SW 1271 (cell line): ENCODE measurements at regions not wholly inside any gene's neighbourhood (a gene's known extent, or its start where the extent isn't known, plus 50 kb on each side); places are given as distances from the start of the nearest gene placed in this dataset.
"Not testable (repeated sequence)": the region's sequence is repeated elsewhere in the genome, so short reads cannot be mapped to it uniquely, and the experiment has no call there.

ENCODE experiments used
- DNase-seq, 2 experiments: peaks; one replicate each; lab custom pipeline; 2025; lab: John Stamatoyannopoulos, UW

DNA sequence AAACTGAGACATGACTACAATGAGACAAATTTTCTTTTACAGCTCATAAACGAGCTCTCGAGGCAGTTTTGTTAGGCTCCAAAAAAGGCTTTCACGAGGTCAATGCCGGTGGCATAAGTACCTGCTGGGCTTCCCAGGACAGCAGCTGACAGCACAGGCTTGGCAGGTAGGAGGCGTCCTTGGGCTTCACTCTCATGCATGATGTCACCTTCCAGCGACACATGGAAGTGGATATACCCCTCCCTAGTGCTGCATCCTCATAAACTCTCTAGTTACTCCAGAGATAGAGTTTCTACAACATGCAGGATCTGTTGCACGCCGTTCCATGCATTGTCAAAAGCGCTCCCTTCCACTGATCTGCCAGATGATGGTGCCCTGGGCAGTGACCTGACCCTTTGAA lies 112.5 kb upstream of the PAXBP1 start:
- DNase-seq = no peak

DNA sequence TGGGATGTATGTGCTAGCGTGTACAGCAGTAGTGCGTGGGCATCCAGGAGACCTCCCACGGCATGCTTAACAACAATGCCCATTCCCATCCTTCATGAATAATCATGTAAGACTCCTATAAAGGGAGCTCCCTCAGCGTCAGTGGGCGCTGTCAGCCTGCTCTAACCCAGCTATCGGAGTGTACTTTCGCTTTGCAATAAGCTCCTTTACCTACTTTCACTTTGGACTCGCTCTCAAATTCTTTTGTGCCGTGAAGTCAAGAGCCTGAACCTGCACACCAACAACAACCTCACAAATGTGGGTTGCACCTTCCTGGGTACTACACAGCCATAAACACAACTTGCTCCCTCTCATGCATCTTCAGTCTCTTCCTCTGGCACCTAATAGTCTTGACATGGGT lies 114.8 kb upstream of the PAXBP1 start:
- DNase-seq = no peak

- DNase-seq = no peak
These were observed 115.5 kb upstream of the PAXBP1 start for GRCh38 chr21:32887026-32887425.

DNA sequence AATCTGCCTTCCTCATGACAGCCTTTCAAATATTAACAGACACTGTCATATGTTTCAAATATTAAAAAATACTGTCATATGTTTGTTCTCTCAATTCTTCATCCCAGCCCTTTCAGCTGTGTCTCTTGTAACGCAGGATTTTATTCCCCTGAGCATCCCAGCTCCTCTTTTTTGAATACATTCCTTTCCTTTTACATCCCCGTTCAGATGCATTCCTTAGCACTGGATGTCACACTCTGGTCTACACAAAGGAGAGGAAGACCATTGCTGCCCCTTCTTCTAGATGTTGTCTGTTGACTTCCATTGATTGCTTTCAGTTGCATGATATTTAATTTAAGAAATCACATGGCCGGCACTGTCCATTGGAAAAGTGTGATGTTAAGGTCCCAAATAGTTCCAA lies 117.4 kb upstream of the PAXBP1 start:
- DNase-seq = no peak

- no peak for DNase-seq
These were observed 118.0 kb upstream of the PAXBP1 start for GRCh38 chr21:32889596-32889995.

DNA sequence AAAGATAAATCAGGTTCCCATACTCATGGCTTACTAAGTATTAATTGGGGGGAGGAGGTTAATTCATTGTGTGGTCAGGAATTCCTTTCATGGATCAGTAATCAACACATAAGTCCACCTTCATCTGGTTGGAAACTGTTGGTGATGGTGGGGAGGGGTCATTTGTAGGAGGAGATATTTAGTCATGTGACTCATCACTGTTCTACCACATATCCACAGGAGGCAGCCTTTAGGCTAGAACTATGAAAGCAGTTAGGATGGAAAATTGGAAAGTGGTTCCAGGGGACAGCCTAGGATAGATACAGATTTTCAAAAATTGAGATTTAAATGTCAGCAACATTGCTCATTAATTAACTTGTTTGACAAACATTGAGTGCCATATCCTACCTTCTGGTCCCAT lies 122.8 kb upstream of the PAXBP1 start:
- DNase-seq = no peak

DNA sequence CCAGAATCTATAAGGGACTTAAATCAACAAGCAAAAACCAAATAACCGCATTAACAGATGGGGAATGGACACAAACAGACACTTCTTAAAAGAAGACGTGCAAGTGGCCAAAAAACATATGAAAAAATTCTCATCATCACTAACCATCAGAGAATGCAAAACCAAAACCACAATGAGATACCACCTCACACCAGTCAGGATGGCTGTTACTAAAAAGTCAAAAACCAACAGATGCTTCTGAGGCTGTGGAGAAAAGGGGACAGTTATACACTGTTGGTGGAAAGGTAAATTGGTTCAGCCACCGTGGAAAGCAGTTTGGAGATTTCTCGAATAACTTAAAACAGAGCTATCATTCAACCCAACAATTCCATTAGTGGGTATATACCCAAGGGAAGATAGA lies 124.9 kb upstream of the OLIG2 start:
- no peak for DNase-seq

- no peak for DNase-seq
These were observed 118.2 kb upstream of the OLIG2 start for GRCh38 chr21:32907521-32907920.

- DNase-seq = no peak
These were observed 117.2 kb upstream of the OLIG2 start for GRCh38 chr21:32908534-32908933.

- no peak for DNase-seq
These were observed 116.3 kb upstream of the OLIG2 start for GRCh38 chr21:32909393-32909792.

DNA sequence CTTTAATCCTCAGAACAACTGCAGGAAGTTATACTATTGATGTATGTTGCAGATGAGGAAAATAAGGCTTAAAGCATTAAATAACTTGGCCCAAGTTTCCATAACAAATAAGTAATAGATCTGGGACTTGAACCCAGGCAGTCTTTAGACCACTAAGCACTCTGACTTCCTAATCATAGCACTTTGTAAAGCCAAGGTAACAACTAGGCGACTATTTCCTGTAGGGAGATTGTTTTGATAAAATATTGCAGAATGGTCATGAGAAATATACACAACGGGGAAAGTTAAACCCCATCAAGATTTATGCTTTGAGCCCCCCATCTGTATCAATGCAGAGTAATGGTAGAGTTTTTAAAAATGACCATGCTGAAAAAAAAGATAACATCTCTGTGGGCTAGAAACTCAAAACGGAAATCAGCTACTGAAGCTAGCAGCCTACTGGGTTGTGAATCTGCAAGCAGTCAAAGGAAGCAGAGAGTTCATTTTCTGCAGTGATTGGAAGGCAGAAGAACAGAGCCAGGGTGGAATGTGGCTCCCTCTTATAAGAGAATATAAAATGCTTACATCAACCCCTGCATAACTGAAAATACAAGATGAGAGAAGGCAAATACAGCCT lies 111.2 kb upstream of the OLIG2 start:
- no peak for DNase-seq

- no peak for DNase-seq
These were observed 110.6 kb upstream of the OLIG2 start for GRCh38 chr21:32915099-32915498.

DNA sequence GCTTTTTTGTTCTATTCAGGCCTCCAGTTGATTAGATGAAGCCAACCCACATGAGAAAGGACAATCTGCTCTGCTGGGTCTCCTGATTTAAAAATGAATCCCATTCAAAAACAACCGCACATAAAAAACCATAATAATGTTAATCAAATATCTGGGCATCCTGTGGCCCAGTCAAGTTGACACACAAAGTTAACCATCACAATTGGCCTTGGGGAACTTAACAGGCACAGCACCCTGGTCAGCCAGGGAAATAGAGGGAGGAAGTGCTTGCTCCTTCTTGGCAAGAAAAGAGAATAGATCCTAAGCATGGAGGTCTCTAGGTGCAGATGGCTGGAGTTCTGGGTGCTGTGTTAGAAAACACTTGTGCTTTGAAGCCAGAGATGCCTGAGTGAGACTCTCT lies 109.6 kb upstream of the OLIG2 start:
- DNase-seq = no peak

DNA sequence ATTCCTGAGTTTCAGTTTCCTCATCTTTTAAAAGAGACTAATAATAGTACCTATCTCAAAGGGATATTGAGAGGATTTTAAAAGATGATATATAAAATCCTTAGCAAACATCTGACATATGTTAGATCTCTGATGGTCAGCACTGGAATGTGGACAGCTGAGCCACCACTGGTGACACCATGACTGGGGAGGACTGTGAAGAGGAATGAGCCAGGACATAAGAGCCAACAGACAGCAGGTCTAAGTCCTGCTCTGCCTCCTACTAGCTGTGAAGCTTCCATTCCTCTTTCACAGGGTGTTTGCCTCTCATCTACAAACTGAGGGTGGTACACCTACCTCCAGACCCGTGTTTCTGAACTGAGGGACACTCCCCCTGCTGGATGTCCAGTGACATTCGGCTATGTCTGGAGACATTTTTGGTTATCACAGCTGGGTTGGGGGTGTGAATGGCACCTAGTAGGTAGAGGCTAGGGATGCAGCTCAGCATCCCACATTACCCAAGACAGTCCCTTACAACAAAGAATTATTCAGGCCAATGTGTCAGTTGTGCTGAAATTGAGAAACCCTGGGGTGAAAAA lies 109.1 kb upstream of the OLIG2 start:
- peak in 1 of 2 experiments; percentile 10 for DNase-seq

DNA sequence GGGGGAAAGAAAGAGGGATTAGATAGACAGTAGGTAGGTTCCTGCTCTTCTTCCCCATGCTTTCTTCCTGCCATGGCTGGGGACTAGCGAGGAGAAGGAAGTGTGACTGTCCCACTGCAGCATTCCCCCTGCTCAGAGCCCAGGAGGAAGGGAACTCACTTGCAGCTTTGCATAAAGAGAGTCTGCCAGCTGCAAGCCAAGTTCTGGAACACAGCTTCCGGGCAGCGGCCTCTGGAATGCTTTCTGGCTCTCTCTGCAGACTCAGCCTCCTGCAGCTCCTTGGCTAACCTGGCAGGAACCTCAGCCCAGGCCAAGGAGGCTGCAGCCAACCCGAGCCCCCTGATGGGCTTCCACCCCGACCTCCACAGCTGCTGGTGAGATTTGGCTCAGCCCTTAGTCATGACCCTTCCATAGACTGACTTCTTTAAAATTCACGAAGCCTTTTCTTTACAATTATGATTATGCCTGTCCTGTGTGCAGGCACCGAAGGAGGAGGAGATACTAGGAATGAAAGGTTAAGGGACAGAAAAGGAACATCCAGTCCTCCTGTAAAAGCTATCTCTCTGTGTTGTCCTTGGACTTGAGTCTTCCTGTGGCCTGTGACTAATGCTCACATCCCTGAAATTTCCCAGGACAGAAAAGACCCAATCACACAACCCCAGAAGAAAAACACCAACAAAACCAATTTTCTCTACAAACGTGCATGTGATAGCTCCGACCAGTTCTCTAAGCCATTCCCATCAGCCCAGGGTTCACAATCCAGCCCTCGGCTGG lies 108.2 kb upstream of the OLIG2 start:
- no peak for DNase-seq

DNA sequence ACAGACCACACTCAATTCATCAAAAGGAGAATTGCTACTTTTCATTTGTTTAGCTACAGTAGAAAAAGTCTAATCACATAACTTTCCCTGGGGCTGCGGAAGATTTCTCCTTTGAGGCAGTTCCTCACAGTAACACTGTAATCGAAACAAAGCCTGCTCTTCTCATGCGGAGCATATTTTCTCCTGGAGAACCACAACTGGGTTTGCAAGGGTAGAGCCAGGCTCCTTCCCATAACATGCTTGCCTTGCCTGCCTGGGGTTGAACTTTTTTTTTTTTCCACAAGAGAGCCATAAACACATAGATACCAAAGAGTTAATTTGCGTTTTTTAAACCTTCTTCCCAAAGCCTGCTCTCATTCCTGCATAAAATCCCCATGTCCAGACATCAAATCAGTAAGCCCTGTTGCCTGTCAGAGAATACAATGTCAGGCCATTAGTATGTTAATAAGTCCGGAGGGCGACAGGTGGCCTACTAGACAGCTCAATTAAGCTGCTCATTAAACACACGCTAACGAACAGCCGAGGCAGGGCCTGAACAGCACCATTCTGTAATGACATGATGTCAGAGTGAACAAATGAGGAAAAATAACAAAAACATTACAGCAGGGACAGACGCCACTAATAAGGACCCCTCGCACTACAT lies 107.1 kb upstream of the OLIG2 start:
- no peak for DNase-seq

DNA sequence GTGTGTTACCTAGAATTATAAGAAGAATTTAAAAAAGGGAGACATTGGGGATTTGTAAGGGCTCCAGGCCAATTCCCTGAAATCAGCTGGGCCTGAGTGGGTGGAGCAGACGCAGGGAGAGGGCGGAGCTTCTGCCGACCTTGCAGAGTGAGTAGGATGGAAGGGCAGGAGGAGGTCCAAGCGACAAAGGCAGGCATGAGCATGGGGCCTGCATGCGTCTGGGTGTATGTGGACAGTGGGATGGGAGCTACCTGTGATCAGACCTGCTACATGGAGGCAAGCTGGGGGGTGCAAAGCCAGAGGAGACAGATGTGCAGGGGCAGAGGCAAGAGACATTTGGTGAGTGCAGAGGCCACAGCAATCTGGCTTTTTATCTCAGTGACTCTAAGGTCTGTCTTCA lies 105.3 kb upstream of the OLIG2 start:
- no peak for DNase-seq

- peak in 1 of 2 experiments; percentile 2 for DNase-seq
These were observed 104.0 kb upstream of the OLIG2 start for GRCh38 chr21:32921632-32922230.

GRCh38 chr21:32925098-32925497 lies 100.6 kb upstream of the OLIG2 start:
- DNase-seq = no peak

- DNase-seq = no peak
These were observed 96.1 kb upstream of the OLIG2 start for GRCh38 chr21:32929633-32930038.

GRCh38 chr21:32930673-32931072 lies 95.1 kb upstream of the OLIG2 start:
- DNase-seq = no peak

DNA sequence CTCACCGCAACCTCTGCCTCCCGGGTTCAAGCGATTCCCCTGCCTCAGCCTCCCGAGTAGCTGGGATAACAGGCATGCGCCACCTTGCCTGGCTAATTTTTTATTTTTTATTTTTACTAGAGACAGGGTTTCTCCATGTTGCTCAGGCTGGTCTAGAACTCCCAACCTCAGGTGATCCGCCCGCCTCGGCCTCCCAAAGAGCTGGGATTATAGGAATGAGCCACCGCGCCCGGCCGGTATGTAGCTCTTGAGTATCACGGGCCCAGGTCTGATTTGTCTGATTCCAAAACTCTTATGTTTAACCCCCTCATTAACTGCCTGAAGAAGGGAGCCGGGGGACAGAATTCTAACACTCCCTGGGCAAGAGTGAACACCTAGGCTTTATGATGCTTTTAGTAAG lies 91.7 kb upstream of the OLIG2 start:
- not testable (repeated sequence) for DNase-seq

- no peak for DNase-seq
These were observed 90.9 kb upstream of the OLIG2 start for GRCh38 chr21:32934829-32935228.
